Bronchial epithelial cell (primary cell): ENCODE measurements at regions not wholly inside any gene's neighbourhood (a gene's known extent, or its start where the extent isn't known, plus 50 kb on each side); places are given as distances from the start of the nearest gene placed in this dataset.
A peak's percentile ranks its signal among the peaks of the same experiment; 100 is the strongest.
"Not testable (repeated sequence)": the region's sequence is repeated elsewhere in the genome, so short reads cannot be mapped to it uniquely, and the experiment has no call there.

Experiments used
- DNase-seq: peaks from one replicate; pipeline ENCODE4 v3.0.0-alpha.2; 2010; ENCODE audit warnings: low read depth
- FAIRE-seq: peaks from 2 replicates; lab custom pipeline; 2011; peaks lifted over from hg19 to GRCh38; lab: Jason Lieb, UNC
- H3K27me3 ChIP-seq: 2 replicates; pipeline ENCODE4 v1.5.1; 2011; ENCODE audit warnings: low read length; ENCODE audit not compliant: control insufficient read depth, insufficient read depth
- H3K36me3 ChIP-seq: 2 replicates; pipeline ENCODE4 v1.5.1; 2011; ENCODE audit warnings: low read length; ENCODE audit not compliant: control insufficient read depth, insufficient read depth
- H3K4me3 ChIP-seq: 2 replicates; pipeline ENCODE4 v1.5.1; 2011; ENCODE audit warnings: mild to moderate bottlenecking, low read depth, low read length, control low read depth
- TF ChIP-seq, protein P1 (sequence below): IDR thresholded peaks from 2 replicates; pipeline ENCODE4 v1.5.1; 2011; ENCODE audit warnings: mild to moderate bottlenecking, moderate library complexity, low read length, control low read depth, inconsistent platforms; ENCODE audit not compliant: insufficient read depth, severe bottlenecking

DNA sequence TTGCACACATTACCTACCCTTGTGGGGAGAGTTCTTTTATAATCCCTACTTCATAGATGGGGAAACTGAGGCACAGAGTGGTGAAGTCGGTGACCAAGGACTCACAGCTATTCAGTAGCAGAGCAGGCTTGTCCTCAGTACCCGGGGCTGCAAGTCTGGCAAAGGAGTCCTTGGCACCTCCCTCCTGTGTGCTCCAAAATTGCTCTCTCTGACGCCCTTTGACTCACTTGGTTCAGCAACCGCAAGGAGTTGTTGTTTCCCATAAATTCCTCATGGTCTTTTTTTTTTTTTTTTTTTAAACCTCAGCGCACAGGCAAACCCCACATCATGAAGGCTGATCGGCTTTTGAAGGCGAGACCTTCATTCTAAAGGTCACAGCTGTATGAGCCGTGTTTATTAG is 143.2 kb downstream of the CEBPB start:
- TF ChIP-seq, protein P1, sequence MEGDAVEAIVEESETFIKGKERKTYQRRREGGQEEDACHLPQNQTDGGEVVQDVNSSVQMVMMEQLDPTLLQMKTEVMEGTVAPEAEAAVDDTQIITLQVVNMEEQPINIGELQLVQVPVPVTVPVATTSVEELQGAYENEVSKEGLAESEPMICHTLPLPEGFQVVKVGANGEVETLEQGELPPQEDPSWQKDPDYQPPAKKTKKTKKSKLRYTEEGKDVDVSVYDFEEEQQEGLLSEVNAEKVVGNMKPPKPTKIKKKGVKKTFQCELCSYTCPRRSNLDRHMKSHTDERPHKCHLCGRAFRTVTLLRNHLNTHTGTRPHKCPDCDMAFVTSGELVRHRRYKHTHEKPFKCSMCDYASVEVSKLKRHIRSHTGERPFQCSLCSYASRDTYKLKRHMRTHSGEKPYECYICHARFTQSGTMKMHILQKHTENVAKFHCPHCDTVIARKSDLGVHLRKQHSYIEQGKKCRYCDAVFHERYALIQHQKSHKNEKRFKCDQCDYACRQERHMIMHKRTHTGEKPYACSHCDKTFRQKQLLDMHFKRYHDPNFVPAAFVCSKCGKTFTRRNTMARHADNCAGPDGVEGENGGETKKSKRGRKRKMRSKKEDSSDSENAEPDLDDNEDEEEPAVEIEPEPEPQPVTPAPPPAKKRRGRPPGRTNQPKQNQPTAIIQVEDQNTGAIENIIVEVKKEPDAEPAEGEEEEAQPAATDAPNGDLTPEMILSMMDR, result no peak
- Histone ChIP-seq H3K27me3 (no peaks in the 10 kb centered on the region), H3K36me3 (no peaks in the 10 kb centered on the region), H3K4me3 (no peak overlapping the region)
- FAIRE-seq (no peak), DNase-seq (peak; percentile 81)

DNA sequence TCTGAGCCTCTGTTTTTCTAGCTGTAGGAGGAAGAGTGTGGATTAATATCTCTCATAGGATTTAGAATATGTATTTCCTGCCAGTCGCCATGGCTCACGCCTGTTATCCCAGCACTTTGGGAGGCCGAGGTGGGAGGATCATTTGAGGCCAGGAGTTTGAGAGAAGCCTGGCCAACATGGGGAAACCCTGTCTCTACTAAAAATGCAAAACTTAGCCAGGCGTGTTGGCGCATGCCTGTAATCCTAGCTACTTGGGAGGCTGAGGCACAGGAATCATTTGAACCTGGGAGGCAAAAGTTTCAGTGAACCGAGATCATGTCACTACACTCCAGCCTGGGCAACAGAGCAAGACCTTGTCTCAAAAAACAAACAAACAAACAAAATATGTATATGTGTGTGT is 143.9 kb downstream of the CEBPB start:
- not testable (repeated sequence) for H3K4me3 ChIP-seq, H3K27me3 ChIP-seq, FAIRE-seq, H3K36me3 ChIP-seq
- DNase-seq, result peak; percentile 47

DNA sequence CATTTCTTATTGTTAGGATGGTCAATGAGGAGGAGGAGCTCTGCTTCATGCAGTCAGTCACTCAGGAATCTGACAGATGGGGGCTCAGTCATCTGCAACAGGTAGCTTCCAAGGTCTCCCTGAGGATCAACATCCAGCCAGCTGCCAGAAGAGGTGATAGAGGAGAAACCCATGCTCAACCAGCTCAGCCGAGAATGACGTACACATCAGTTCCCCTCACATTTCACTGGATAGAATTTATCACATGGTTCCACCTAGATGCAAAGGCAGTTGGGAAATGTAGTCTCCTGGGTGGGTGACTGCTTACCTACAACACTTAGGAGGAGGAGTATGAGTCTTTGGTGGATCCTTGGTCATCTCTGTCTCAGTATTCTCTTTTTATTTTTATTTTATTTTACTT is 144.5 kb downstream of the CEBPB start:
- no peak for FAIRE-seq
- no peak overlapping the region for H3K4me3 ChIP-seq
- no peaks in the 10 kb centered on the region for H3K36me3 ChIP-seq
- no peaks in the 10 kb centered on the region for H3K27me3 ChIP-seq
- peak; percentile 84 for DNase-seq
- TF ChIP-seq, protein P1, result no peak

DNA sequence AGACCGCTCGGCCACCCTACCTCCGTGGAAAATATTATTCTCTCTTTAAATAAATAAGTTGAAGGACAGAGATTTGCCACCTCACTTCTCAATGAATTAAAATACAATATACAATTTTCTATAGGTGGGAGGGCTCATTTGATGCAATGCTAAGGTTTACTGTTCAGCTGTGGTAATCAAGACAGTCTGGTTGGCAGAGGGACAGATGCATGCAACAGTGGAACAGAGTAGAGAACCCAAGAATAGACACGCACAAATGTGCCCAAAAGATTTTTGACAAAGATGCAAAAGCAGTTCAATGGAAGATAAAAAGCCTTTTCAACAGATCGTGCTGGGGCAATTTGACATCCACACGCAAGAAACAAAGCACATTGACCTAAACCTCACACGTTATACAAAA is 145.2 kb downstream of the CEBPB start:
- FAIRE-seq (no peak), DNase-seq (no peak)
- H3K4me3 ChIP-seq, result no peak overlapping the region
- H3K27me3 ChIP-seq, result no peaks in the 10 kb centered on the region
- no peaks in the 10 kb centered on the region for H3K36me3 ChIP-seq
- TF ChIP-seq, protein P1, result no peak

DNA sequence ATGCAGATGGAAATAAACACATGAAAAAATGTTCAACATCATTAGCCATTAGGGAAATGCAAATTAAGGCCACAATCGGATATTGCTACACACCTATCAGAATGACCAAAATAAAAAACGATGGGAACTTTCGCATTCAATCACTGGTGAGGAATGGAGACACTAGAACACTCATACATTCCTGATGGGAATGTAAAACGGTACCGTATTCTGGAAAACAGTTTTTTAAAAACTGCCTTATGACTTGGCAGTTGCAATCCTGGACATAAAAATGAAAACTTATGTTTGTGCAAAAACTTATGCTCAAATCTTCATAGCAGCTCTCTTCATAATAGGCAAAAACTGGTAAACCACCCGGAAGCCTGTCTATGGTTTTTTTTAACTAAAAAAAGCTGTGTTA is 146.0 kb downstream of the CEBPB start:
- Histone ChIP-seq H3K27me3 (no peaks in the 10 kb centered on the region), H3K36me3 (no peaks in the 10 kb centered on the region), H3K4me3 (no peak overlapping the region)
- TF ChIP-seq, protein P1, result no peak
- no peak for DNase-seq
- no peak for FAIRE-seq

DNA sequence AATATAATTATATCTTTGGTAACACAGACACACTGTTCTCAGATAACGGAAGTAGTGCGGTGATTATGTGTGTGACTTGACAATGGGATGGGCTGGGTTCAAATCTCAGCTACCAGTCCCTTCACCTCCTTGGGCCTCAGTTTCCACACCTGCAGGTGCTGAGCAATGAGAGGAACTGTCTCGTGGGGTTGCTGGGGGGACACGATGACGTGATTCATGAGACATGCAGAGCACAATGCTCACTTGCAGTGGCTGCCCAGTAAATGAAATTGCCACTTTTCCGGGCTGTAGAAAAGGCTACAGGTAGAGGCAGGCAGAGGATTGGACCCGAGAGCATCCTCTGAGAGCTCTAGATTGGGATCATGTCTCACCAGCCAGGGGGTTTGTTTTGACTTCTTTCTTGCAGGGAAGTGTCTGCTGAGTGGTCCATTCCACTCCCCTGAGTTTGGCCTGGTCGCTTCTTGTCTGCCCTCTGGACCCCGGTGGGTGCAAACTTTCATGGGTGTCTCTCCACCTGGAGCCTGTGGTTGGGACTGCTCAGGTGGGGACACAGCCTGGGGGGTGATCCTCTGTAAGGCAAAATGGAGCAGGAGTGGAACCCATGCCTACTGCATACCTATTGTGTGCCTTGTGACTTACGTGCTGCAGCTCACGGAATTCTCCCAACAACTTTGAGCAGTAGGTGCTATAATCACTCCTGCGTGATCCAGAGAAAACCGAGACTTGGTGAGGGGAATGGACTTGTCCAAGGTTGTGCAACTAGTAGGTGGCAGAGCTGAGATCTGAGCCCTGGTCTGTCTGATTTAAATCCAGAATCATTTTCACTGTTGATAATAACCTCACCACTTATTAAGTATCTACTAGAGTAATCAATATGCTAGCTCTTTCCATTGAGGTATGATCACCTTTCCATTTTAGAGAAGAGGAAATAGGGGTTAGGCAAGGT is 147.2 kb downstream of the CEBPB start:
- DNase-seq (no peak), FAIRE-seq (no peak)
- TF ChIP-seq, protein P1, result no peak
- Histone ChIP-seq H3K27me3 (no peaks in the 10 kb centered on the region), H3K4me3 (no peak overlapping the region), H3K36me3 (no peaks in the 10 kb centered on the region)
